ENCODE measurements at regions not wholly inside any gene's neighbourhood (a gene's known extent, or its start where the extent isn't known, plus 50 kb on each side); places are given as distances from the start of the nearest gene placed in this dataset.
"Not testable (repeated sequence)": the region's sequence is repeated elsewhere in the genome, so short reads cannot be mapped to it uniquely, and the experiment has no call there.

GRCh38 chr3:106514431-106514830 lies 645.6 kb upstream of the CBLB start:
- no peak for TF ChIP-seq POLR2A (IDR thresholded peaks at IDR 0.05; ENCODE audit: low read depth, low read length)
- no peak for DNase-seq (ENCODE audit: insufficient read length, low spot score)
- FAIRE-seq = no peak

- FAIRE-seq = peak; percentile 82
- no peak for DNase-seq (ENCODE audit: insufficient read length, low spot score)
- TF ChIP-seq POLR2A (IDR thresholded peaks at IDR 0.05; ENCODE audit: low read depth, low read length) = no peak
Observed at GRCh38 chr3:106518516-106518915, 649.7 kb upstream of the CBLB start.

- FAIRE-seq (no peak), DNase-seq (ENCODE audit: insufficient read length, low spot score) (no peak)
- TF ChIP-seq POLR2A (IDR thresholded peaks at IDR 0.05; ENCODE audit: low read depth, low read length) = no peak
Observed at GRCh38 chr3:106522397-106522796, 653.6 kb upstream of the CBLB start.

- TF ChIP-seq POLR2A (IDR thresholded peaks at IDR 0.05; ENCODE audit: low read depth, low read length) = no peak
- DNase-seq (ENCODE audit: insufficient read length, low spot score) (no peak), FAIRE-seq (no peak)
Observed at GRCh38 chr3:106528932-106529331, 660.1 kb upstream of the CBLB start.

GRCh38 chr3:106529738-106530137 lies 660.9 kb upstream of the CBLB start:
- DNase-seq (ENCODE audit: insufficient read length, low spot score) = no peak
- FAIRE-seq = no peak
- TF ChIP-seq POLR2A (IDR thresholded peaks at IDR 0.05; ENCODE audit: low read depth, low read length) = no peak

GRCh38 chr3:106530367-106530766 lies 661.6 kb upstream of the CBLB start:
- no peak for FAIRE-seq
- no peak for TF ChIP-seq POLR2A (IDR thresholded peaks at IDR 0.05; ENCODE audit: low read depth, low read length)
- no peak for DNase-seq (ENCODE audit: insufficient read length, low spot score)

- not testable (repeated sequence) for DNase-seq (ENCODE audit: insufficient read length, low spot score); FAIRE-seq
Observed at GRCh38 chr3:106531771-106532329, 663.0 kb upstream of the CBLB start.

GRCh38 chr3:106533093-106533787 lies 664.4 kb upstream of the CBLB start:
- FAIRE-seq = no peak
- TF ChIP-seq POLR2A (IDR thresholded peaks at IDR 0.05; ENCODE audit: low read depth, low read length) = no peak
- no peak for DNase-seq (ENCODE audit: insufficient read length, low spot score)

- FAIRE-seq (no peak), DNase-seq (ENCODE audit: insufficient read length, low spot score) (no peak)
- no peak for TF ChIP-seq POLR2A (IDR thresholded peaks at IDR 0.05; ENCODE audit: low read depth, low read length)
Observed at GRCh38 chr3:106533788-106534160, 665.0 kb upstream of the CBLB start.

GRCh38 chr3:106534206-106534605 lies 665.4 kb upstream of the CBLB start:
- no peak for TF ChIP-seq POLR2A (IDR thresholded peaks at IDR 0.05; ENCODE audit: low read depth, low read length)
- DNase-seq (ENCODE audit: insufficient read length, low spot score) = no peak
- FAIRE-seq = no peak

GRCh38 chr3:106540743-106541142 lies 671.9 kb upstream of the CBLB start:
- FAIRE-seq = no peak
- no peak for TF ChIP-seq POLR2A (IDR thresholded peaks at IDR 0.05; ENCODE audit: low read depth, low read length)
- no peak for DNase-seq (ENCODE audit: insufficient read length, low spot score)

GRCh38 chr3:106542101-106542769 lies 673.4 kb upstream of the CBLB start:
- FAIRE-seq (peak; percentile 6), DNase-seq (ENCODE audit: insufficient read length, low spot score) (no peak)
- no peak for TF ChIP-seq POLR2A (IDR thresholded peaks at IDR 0.05; ENCODE audit: low read depth, low read length)

- no peak for TF ChIP-seq POLR2A (IDR thresholded peaks at IDR 0.05; ENCODE audit: low read depth, low read length)
- DNase-seq (ENCODE audit: insufficient read length, low spot score) (no peak), FAIRE-seq (no peak)
Observed at GRCh38 chr3:106552351-106553043, 683.7 kb upstream of the CBLB start.

GRCh38 chr3:106560451-106560966 lies 691.7 kb upstream of the CBLB start:
- DNase-seq (ENCODE audit: insufficient read length, low spot score) (peak; percentile 12), FAIRE-seq (peak; percentile 90)
- no peak for TF ChIP-seq POLR2A (IDR thresholded peaks at IDR 0.05; ENCODE audit: low read depth, low read length)
